Right lung (tissue), 2 donors: ENCODE measurements at regions not wholly inside any gene's neighbourhood (a gene's known extent, or its start where the extent isn't known, plus 50 kb on each side); places are given as distances from the start of the nearest gene placed in this dataset.
A peak's percentile ranks its signal among the peaks of the same experiment; 100 is the strongest.

Source experiments
- DNase-seq, 2 donors: peaks; one replicate each; pipeline ENCODE4 v3.0.0-alpha.2; 2013

DNA sequence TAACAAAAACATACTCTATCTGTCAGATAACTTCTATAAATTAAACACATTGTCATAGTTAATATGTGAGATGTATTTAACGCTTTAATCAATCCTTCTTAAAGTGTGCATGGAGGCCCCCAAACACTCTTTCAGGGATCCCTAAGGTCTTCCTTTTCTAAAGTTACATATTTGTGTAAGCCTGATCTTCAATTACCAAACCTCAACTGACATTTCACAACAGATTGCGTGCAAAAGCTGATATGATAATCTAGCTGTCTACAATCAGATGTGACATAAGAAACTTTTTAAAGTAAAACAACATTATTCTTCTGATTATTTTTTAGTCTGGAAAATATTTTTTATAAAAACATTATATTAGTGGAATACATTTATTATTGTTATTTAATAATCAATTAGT lies 1850.4 kb downstream of the OLFM4 start:
- no peak for DNase-seq

GRCh38 chr13:54884682-54885081 lies 1856.1 kb downstream of the OLFM4 start:
- no peak for DNase-seq

DNA sequence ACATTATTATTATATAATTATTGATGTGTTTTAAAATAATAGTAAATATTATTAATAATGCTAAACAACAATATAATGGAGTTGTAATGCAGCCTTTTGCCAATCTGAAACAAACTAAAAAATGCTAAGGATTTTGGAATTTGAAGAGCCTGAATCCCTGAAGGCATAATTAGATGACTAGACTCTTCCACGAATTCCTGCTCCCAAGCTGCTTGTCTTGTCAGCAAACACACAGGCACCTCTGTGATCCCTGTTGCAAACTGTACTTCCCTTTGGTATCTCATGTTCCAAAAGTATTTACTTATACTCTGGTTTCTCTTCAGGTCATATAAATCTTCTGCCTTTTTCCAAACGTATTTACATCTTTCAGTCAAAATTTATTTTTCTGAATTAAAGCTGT lies 1862.4 kb downstream of the OLFM4 start:
- no peak for DNase-seq

DNA sequence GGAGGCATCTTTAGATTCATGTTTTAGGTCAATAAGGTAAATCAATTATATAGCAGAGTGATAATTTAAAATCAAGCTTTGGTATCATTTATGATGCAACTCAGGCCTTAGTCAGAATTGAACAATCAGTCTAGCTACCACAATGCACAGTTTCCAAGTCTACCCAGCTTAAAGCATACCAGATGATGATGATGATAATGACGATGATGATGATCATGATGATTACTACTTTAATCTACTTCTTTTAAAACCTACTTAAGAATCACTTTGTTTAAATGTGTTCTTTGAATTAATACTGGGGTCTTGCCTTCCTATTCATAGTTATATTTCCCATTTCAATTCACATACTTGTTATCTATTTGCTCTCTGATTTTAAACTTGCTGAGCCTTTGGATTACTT lies 1872.7 kb downstream of the OLFM4 start:
- peak in 1 of 2 donors; percentile 8 for DNase-seq

GRCh38 chr13:54912367-54912766 lies 1883.8 kb downstream of the OLFM4 start:
- DNase-seq, result no peak

DNA sequence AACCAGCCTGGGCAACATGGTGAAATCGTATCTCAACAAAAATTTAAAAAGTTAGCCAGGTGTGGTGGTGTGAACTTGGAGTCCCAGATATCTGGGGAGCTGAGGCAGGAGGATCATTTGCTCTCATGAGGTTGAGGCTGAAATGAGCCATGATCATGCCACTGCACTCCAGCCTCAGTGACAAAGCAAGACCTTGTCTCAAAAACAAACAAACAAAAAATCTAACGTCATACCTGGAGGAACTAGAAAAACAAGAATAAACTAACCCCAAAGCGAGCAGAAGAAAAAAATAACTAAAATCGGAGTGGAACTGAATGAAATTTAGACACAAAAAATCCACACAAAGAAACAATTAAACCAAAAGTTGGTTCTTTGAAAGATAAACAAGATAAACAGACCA lies 1885.1 kb downstream of the OLFM4 start:
- DNase-seq, result no peak

DNA sequence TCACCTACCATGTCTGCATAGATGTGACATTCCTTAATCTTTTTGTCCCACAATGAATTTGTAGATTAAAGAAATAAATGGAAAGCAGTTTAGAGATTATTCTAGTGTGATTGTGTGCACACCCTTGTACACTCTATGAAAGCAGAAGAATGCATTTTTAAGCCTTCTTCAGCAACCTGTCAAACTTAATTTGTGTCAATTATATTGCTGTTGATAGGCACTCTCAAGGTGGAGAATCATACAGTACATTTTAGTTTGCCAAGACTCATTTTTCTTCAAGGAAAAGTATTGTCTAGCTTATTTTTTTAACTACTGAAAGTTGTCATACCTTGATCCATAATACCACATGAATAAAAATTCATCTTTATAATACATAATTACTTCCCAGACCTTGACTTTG lies 1898.9 kb downstream of the OLFM4 start:
- DNase-seq, result no peak

DNA sequence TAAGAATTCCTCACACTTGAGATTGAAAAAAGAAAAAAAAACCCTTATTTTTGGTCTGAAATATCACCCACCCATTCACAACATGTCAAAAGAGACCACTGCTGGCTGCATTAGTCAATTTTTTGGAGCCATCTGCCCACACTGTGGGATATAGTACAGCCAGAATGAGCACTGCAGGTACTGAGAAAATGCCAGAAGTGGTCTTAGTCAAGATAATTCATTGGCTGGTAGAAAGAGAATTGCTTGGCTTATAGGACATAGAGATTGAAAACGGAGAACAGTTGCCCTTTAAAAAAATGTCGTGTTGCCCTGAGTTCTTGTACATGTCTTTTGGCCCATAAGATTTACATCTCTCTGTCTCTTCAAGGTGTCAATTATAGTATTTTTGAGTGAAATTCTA lies 1899.5 kb downstream of the OLFM4 start:
- DNase-seq, result no peak

DNA sequence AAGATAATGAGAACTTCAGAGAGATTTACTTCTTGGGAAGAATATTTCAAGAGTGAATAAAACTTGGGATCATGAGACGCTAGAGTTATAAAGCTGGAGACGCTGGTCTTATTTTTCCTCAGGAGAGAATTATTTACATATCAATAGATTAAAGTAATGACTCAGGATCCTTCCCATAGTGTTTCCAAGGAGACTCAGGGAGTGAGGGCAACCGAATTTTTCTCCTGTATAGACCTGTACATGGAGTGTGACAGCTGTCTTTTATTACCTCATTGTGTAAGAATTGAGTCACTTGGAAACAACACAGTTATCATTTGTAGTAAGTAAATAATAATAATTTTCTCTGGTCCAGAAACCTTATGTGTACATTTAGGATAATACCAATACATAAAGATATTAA lies 1905.5 kb downstream of the OLFM4 start:
- no peak for DNase-seq

DNA sequence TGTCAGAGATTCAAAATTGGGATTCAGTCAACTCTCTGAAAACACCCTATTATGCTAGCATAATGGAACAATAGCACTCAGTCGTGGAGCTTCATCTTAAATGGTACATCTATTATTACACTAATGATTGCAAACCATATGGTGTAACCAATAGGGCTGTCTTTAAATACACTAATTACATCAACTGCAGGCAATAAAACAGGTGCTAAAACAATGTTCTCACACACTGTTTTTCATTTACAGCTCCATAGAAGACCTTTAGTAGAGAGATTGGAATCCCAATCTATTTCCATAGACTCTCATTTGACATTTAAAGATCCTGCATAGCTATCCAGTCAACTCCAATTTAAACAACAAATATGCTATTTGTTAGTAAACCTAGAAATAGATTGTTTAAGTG lies 1917.4 kb downstream of the OLFM4 start:
- no peak for DNase-seq

DNA sequence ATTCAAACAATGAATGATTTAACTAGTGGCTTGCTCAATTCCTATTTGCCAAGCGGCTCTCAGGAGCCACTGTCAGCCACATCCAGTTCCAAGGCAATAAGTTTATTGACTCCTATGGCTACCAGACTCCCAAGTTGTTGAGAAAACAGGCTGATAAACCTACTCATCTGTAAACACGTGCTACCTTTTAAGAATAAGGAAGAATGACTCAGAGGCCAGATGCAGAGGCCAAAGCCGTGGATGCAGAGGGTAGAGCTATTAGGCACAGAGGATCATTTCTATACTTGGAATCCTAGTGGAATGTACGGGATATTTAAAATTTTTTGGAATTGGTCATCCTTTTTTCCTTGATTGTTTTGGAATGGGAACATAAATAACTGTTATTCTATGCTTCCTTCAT lies 1921.1 kb downstream of the OLFM4 start:
- no peak for DNase-seq

DNA sequence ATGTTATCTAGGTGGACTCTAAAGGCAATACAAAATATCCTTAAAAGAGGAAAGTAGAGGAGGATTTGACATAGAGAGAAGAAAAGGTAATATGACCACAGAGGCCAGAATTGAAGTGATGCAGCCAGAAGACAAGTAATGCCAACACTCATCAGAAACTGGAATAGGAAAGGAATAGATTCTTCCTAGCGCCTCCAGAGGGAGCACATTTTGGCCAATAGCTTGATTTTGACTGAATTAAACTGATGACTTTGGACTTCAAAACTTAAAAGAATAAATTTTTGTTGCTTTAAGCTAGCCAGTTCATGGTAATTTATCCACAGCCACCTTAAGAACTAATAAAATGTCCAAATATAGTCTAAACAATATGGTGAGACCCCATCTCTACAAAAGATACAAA lies 1921.9 kb downstream of the OLFM4 start:
- no peak for DNase-seq

DNA sequence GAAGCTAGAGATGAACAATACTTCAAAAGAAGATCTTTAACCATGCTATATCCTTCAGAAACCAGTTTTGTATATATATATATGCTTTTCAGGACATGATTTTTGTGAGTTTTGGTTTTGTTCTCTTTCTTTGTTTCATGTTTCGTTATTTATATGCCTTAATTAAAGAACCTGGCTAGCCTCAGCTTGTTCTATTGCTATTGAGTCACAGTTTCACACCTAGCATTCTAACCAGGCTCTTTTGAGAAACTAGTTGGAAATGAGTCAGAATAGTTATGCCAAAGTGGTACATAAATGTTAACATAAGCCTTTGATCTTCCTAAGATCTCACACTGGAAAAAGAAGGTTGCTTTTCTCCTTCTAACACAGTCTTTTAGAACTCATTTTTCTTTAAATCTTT lies 1925.2 kb downstream of the OLFM4 start:
- DNase-seq, result no peak

- no peak for DNase-seq
Observed at GRCh38 chr13:54958781-54959180, 1930.2 kb downstream of the OLFM4 start.

DNA sequence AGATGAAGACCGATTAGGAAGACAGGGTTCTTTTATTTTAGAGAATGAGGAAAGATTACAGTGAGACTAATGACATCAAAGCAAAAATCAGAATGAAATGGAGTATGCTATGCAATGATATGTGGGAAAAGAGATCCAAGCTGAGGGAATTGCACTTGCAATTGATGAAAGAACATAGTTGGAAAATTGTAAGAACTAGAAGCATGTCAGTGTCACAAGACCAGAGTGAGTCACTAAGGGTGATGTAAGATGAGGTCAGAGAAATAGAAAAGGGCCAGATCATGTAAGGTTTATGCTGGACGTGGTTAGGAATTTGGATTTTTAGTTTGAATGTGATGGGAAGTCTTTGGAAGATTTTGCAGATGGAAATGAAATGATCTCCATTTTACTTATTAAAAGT lies 1937.3 kb downstream of the OLFM4 start:
- no peak for DNase-seq

- DNase-seq, result no peak
Observed at GRCh38 chr13:54972838-54973237, 1944.2 kb downstream of the OLFM4 start.

DNA sequence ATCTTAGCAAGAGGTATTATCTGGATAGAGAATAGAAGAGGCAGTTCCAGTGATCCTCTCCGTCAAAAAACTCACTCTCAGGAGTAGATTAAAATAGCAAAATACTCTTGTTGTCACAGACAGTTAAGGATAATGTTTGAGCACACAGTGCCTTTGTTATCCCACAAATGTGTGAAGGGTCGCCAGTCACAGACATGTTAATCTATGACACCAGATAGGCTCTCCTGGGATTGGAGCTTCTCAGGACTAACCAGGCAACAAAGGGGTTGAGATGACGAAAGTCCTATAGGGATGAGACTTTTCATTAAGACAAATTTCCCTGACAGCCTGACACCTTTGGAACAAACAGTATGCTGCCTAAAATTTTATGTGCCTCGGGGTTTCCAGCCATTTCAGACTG lies 1947.1 kb downstream of the OLFM4 start:
- no peak for DNase-seq

GRCh38 chr13:54980651-54981050 lies 1952.0 kb downstream of the OLFM4 start:
- DNase-seq, result no peak

GRCh38 chr13:54989418-54989817 lies 1960.8 kb downstream of the OLFM4 start:
- DNase-seq, result no peak

GRCh38 chr13:54999399-54999907 lies 1970.8 kb downstream of the OLFM4 start:
- DNase-seq, result no peak

DNA sequence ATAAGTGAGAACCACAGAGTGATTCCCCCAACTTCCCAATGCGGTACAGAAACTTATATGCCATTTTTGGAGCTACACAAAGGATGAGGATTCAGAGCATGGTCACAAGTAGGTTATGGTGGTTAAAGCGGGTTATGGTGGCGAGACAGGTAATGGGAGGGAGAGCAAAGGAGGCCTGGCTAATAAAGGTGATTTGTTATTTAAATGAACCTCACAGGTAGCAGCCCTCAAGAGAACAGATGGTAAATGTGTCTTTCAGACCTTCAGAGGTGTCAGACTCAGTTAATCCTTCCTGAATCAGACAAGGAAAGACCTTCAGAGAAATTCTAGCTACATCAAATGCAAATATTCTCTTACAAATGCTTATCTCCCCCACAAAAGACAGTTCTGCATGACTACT lies 1971.4 kb downstream of the OLFM4 start:
- DNase-seq, result no peak

DNA sequence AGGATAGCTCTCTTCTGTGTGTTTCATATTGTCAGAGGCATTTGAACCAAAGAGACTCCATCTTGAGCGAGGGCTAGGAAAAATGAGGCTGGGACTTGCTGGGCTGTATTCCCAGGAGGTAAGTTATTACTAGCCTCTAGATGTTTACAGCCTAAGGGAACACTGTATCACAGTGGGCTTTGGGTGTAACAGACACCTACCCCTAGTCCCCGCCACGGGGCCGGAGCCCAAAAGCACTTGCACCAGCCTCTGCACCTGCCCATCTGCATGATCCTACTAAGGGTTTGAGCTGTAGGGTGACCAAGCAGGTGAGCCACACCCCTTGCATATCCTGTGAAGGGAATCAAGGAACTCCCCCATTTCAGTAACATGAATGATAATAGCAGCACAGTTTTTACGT lies 1972.2 kb downstream of the OLFM4 start:
- no peak for DNase-seq

DNA sequence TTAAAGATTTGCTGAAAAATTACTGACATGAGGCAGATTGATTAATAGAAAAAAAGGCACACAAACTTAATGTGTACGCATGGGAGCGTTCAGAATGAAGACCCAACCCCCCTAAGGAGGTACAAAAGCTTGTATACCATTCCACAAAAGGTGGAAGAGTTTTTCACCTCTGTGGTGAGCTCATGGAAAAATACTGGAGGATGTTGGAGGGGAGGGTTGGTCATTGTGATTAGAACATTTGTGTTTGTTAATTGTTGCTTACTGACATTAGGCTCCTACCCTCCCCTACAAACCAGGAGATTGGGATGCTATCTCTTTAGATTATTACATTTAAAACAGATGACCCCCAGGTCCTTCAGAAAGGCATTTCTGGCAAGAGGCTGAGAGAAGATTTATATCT lies 1973.3 kb downstream of the OLFM4 start:
- DNase-seq, result no peak

- no peak for DNase-seq
Observed at GRCh38 chr13:55007681-55008080, 1979.1 kb downstream of the OLFM4 start.

DNA sequence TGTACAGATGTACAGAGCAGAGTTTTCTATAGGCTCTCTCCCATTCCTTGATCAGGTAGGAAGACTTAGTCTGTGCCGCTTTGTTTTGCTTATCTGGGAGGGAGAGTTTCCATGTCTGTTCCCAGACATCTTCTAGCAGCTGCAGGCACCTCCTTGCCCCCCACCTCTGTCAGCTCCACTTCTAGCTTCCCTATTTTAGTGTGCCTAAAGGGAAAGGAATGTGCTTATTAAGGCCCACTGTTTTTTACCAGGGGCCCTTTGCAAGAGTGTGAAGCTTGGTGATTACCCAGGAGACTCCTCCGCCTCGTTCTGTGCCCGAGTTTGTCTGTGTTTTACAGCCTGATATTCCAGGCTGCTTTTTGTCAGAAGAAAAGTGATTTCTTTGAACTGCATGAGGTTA lies 1984.4 kb downstream of the OLFM4 start:
- DNase-seq, result no peak
